K562 (cell line): ENCODE measurements at regions not wholly inside any gene's neighbourhood (a gene's known extent, or its start where the extent isn't known, plus 50 kb on each side); places are given as distances from the start of the nearest gene placed in this dataset.

Experiments used
- ATAC-seq: fragments of 200-7000 bp; cut with Tn5 transposase; 3 replicates; pipeline ENCODE4 v1.9.1; 2020; ENCODE audit warnings: moderate library complexity
- BruUV-seq: library from RNA; stranded (reverse); fragments of 400-500 nt; replicated peaks from 2 replicates; lab custom pipeline; 2021; lab: Mats Ljungman, UMichigan
- CTCF ChIA-PET: fragments of 300-600 bp; formaldehyde crosslinking; extraction: SDS; loops from one replicate; lab custom pipeline; 2021; ENCODE audit warnings: low intra/inter-chr PET ratio; lab: Yijun Ruan, JAX
- POLR2A ChIA-PET: fragments of 300-600, 350-650 bp; sonication (Branson Sonifier 250); formaldehyde crosslinking; extraction: SDS; loops from one replicate; lab custom pipeline; 2021; ENCODE audit warnings: antibody characterized with exemption, inconsistent platforms; lab: Yijun Ruan, JAX
- DNase-seq, 4 experiments: peaks; one replicate each; pipeline versions ENCODE4 v3.0.0 to v3.0.0-alpha.2; 2011 to 2018; ENCODE audit warnings: low spot score in 3 of 4, mixed read lengths in 3 of 4; ENCODE audit errors: extremely low read depth in 1 of 4
- FAIRE-seq: peaks from 2 replicates; lab custom pipeline; 2011; peaks lifted over from hg19 to GRCh38; lab: Jason Lieb, UNC
- H2AFZ ChIP-seq: 2 replicates; pipeline ENCODE4 v1.6.0; 2011; ENCODE audit warnings: low read depth, low read length, control low read depth, inconsistent platforms
- H3K27ac ChIP-seq: fragments of 200-600 bp; 3 replicates; pipeline ENCODE4 v1.8.0; 2011; ENCODE audit warnings: low read depth, mild to moderate bottlenecking, control low read depth, inconsistent platforms, low read length, moderate library complexity, mixed read lengths; ENCODE audit errors: extremely low read depth
- H3K27me3 ChIP-seq, 2 experiments: fragments of 300-600 bp in 1 of 2; 2 replicates in 1 of 2; 3 replicates in 1 of 2; pipeline versions ENCODE4 v1.6.0 to v1.8.0; 2011; ENCODE audit warnings: inconsistent platforms in 2 of 2, low read length in 2 of 2, mild to moderate bottlenecking in 1 of 2, mixed read lengths in 1 of 2, moderate library complexity in 1 of 2; ENCODE audit not compliant: control insufficient read depth in 2 of 2, insufficient read depth in 2 of 2
- H3K36me3 ChIP-seq: fragments of 300-600 bp; 3 replicates; pipeline ENCODE4 v1.8.0; 2011; ENCODE audit warnings: mild to moderate bottlenecking, low read length, inconsistent platforms; ENCODE audit not compliant: control insufficient read depth, insufficient read depth
- H3K4me1 ChIP-seq, 2 experiments: fragments of 200-600 bp in 1 of 2; replicated peaks in 1 of 2; 2 replicates in 1 of 2; 3 replicates in 1 of 2; pipeline versions ENCODE4 v1.5.1 to v1.8.0; 2011; ENCODE audit warnings: inconsistent platforms in 2 of 2, low read length in 2 of 2, mild to moderate bottlenecking in 1 of 2, mixed read lengths in 1 of 2, moderate library complexity in 1 of 2; ENCODE audit not compliant: control insufficient read depth in 2 of 2, insufficient read depth in 2 of 2
- H3K4me2 ChIP-seq: 2 replicates; pipeline ENCODE4 v1.6.1; 2011; ENCODE audit warnings: low read length, control low read depth, inconsistent platforms, mixed read lengths; ENCODE audit not compliant: insufficient read depth
- H3K4me3 ChIP-seq: fragments of 200-600 bp; sonication (generic), shearing (Covaris generic); 2 replicates; pipeline ENCODE4 v1.5.1; 2016; ENCODE audit warnings: control low read depth, inconsistent platforms
- H3K79me2 ChIP-seq: fragments of 200-600 bp; 3 replicates; pipeline ENCODE4 v1.8.0; 2011; ENCODE audit warnings: low read length, inconsistent platforms; ENCODE audit not compliant: control insufficient read depth, insufficient read depth
- H3K9ac ChIP-seq, 2 experiments: 2 replicates each; pipeline versions ENCODE4 v1.6.0 to v1.6.1; 2011; ENCODE audit warnings: low read depth in 2 of 2, low read length in 2 of 2, control low read depth in 1 of 2, inconsistent platforms in 1 of 2, mild to moderate bottlenecking in 1 of 2, mixed read lengths in 1 of 2; ENCODE audit not compliant: insufficient read depth in 1 of 2
- H3K9me1 ChIP-seq: one replicate; pipeline ENCODE4 v1.6.0; 2011; ENCODE audit warnings: inconsistent platforms, mild to moderate bottlenecking, low read length, moderate library complexity; ENCODE audit not compliant: control insufficient read depth, insufficient read depth
- H3K9me3 ChIP-seq: replicated peaks from 2 replicates; pipeline ENCODE4 v1.5.1; 2011; ENCODE audit warnings: low read depth, low read length, inconsistent platforms; ENCODE audit not compliant: control insufficient read depth, insufficient read depth
- H4K20me1 ChIP-seq: replicated peaks from 2 replicates; pipeline ENCODE4 v1.6.1; 2011; ENCODE audit warnings: low read length, inconsistent platforms, mixed read lengths; ENCODE audit not compliant: control insufficient read depth, insufficient read depth
- BCOR ChIP-seq: fragments of 450-650 bp; IDR thresholded peaks from 2 replicates; pipeline ENCODE4 v1.6.1; 2016
- COPS2 ChIP-seq: fragments of 450-650 bp; conservative IDR thresholded peaks from 2 replicates; pipeline ENCODE4 v1.6.1; 2016; ENCODE audit warnings: mild to moderate bottlenecking, moderate library complexity
- DDX20 ChIP-seq: fragments of 450-650 bp; IDR thresholded peaks from 2 replicates; pipeline ENCODE4 v1.6.1; 2016; ENCODE audit warnings: missing genetic modification characterization, low read depth, mild to moderate bottlenecking, missing compliant biosample characterization, moderate library complexity
- GABPB1 ChIP-seq: sonication (generic); formaldehyde crosslinking; IDR thresholded peaks from 2 replicates; pipeline ENCODE4 v1.8.0; 2022; ENCODE audit warnings: mild to moderate bottlenecking, missing genetic modification reagents
- KDM2B ChIP-seq: fragments of 250-450 bp; sonication (Bioruptor Pico); IDR thresholded peaks from 2 replicates; pipeline ENCODE4 v1.8.0; 2021; ENCODE audit warnings: mild to moderate bottlenecking, moderate library complexity
- MAFF ChIP-seq: IDR thresholded peaks from 2 replicates; pipeline ENCODE4 v1.6.1; 2012; ENCODE audit warnings: low read length, improper control_type of control experiment
- MTA3 ChIP-seq: fragments of 450-650 bp; formaldehyde crosslinking; IDR thresholded peaks from 2 replicates; pipeline ENCODE4 v1.6.1; 2017; ENCODE audit warnings: mild to moderate bottlenecking, borderline replicate concordance
- NFYB ChIP-seq: IDR thresholded peaks from 2 replicates; pipeline ENCODE4 v1.6.1; 2011; ENCODE audit warnings: mild to moderate bottlenecking, moderate library complexity; ENCODE audit not compliant: insufficient read length; ENCODE audit errors: extremely low read depth
- ZBTB17 ChIP-seq: fragments of 450-650 bp; formaldehyde crosslinking; IDR thresholded peaks from 2 replicates; pipeline ENCODE4 v1.4.0; 2020; ENCODE audit warnings: mild to moderate bottlenecking
- ZKSCAN8 ChIP-seq: fragments of 200-800 bp; sonication (Bioruptor generic); IDR thresholded peaks from 2 replicates; pipeline ENCODE4 v1.6.1; 2016; ENCODE audit warnings: missing genetic modification characterization, missing compliant biosample characterization
- ZNF263 ChIP-seq: sonication (generic); formaldehyde crosslinking; IDR thresholded peaks from 2 replicates; pipeline ENCODE4 v1.8.0; 2022; ENCODE audit warnings: mild to moderate bottlenecking, missing genetic modification reagents, borderline replicate concordance
- ZNF3 ChIP-seq: fragments of 250-450 bp; sonication (Bioruptor Pico); IDR thresholded peaks from 2 replicates; pipeline ENCODE4 v1.5.0; 2021; ENCODE audit warnings: mild to moderate bottlenecking, moderate library complexity
- ZNF507 ChIP-seq: conservative IDR thresholded peaks from 2 replicates; pipeline ENCODE4 v1.6.1; 2017; ENCODE audit warnings: missing genetic modification characterization, missing compliant biosample characterization
- ZNF668 ChIP-seq: fragments of 250-450 bp; sonication (Bioruptor Pico); IDR thresholded peaks from 2 replicates; pipeline ENCODE4 v1.8.0; 2022; ENCODE audit warnings: mild to moderate bottlenecking, inconsistent platforms
- WGBS: fragments of 100-300 bp; shearing (Covaris generic); methylation state at CpG from one replicate; pipeline ENCODE4 v1.1.6; 2016; ENCODE audit warnings: low coverage, mixed read lengths; ENCODE audit not compliant: insufficient coverage; ENCODE audit errors: missing lambda C conversion rate; 5-methylcytosine and 5-hydroxymethylcytosine counted together
- in situ Hi-C: fragments of 300-500 bp; cut with MboI; formaldehyde crosslinking; loops from 4 replicates; pipeline ENCODE4 v1.15.0; 2018; ENCODE audit warnings: inconsistent platforms, mixed read lengths
- intact Hi-C: fragments of 100-400 bp; cut with micrococcal nuclease; formaldehyde crosslinking; loops from 2 replicates; pipeline ENCODE4 v1.14.2; 2022
- TF ChIP-seq, protein P1 (sequence below): fragments of 450-650 bp; IDR thresholded peaks from 2 replicates; pipeline ENCODE4 v1.6.1; 2016

DNA sequence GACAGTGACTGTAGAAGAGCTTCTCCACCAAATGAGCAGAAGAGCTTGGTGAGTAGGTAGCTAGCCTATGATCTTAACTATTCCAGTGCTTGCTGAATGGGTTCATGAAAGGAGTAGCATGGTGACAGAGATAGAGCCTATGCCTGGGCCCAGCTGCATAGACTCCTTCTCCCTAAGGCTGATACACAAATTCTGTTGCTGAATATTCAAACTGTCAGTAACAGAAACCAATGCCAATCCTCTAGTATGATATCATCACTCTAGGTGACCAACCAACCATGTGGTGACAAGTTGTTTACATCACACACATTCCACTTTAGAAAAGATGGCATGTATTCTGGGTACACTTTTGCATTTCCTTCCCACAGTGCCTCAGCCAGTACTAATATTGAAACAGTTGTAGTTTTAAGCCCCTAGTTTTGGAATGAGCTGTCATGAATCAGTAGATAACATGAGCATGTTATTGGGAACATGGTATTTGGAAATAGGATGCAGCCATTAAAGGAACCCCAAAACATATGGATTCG, 103.4 kb upstream of the GRXCR1 start (continued):
- TF ChIP-seq KDM2B (CRISPR knock-in tag) (no peak), COPS2 (no peak), MAFF (no peak), ZNF507 (tag) (no peak), ZNF263 (no peak), ZKSCAN8 (CRISPR knock-in tag) (no peak)
- TF ChIP-seq, protein P1, sequence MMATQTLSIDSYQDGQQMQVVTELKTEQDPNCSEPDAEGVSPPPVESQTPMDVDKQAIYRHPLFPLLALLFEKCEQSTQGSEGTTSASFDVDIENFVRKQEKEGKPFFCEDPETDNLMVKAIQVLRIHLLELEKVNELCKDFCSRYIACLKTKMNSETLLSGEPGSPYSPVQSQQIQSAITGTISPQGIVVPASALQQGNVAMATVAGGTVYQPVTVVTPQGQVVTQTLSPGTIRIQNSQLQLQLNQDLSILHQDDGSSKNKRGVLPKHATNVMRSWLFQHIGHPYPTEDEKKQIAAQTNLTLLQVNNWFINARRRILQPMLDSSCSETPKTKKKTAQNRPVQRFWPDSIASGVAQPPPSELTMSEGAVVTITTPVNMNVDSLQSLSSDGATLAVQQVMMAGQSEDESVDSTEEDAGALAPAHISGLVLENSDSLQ, result no peak
- TF ChIP-seq, all 486 proteins: peak for 0

DNA sequence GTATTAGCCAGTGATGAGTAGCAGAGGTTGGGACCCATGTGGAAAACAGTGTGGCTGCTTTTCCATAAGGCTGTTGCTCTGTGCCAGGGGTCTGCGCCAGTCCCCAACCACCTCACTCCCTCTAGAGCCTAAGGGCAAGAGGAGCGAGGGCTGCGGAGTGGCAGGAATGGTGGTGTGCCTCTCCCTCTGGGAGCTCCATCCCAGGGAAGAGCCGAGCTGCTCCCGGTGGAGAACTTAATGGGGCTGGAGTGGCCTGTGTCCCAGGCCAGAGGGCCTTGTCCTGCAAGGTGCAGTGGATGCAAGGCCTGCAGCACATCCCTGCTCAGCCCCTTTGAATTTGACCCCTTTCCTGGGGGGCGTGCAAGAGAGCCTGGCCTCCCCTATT, 105.4 kb upstream of the GRXCR1 start:
- H3K36me3 ChIP-seq, result no peaks in the 10 kb centered on the region
- no peaks in the 10 kb centered on the region for H3K27me3 ChIP-seq
- no peaks in the 10 kb centered on the region for H3K4me1 ChIP-seq
- intact Hi-C loops (no loop called here), in situ Hi-C loops (no loop called here)
- H3K4me3 ChIP-seq, result no peak overlapping the region
- no peaks in the 10 kb centered on the region for H4K20me1 ChIP-seq
- H3K9me3 ChIP-seq, result no peaks in the 10 kb centered on the region
- no peak for FAIRE-seq
- no peak overlapping the region for H3K27ac ChIP-seq
- ATAC-seq, result no peak
- WGBS, result 0% methylated on average over 6 of the region's 6 CpGs
- H3K9me1 ChIP-seq, result no peaks in the 10 kb centered on the region
- no peak for TF ChIP-seq NFYB
- TF ChIP-seq MTA3, result no peak
- TF ChIP-seq ZNF3, result no peak
- no peak for TF ChIP-seq ZNF668 (CRISPR knock-in tag)
- TF ChIP-seq DDX20 (tag), result no peak
- no peak for TF ChIP-seq BCOR
- no peak for TF ChIP-seq ZBTB17 (CRISPR knock-in tag)
- no peak for TF ChIP-seq GABPB1 (CRISPR knock-in tag)
- H3K9ac ChIP-seq, result no peak overlapping the region
- ChIA-PET CTCF (no interaction called here), POLR2A (no interaction called here)
- no peak overlapping the region for H2AFZ ChIP-seq
- BruUV-seq, result no TSS peak
- DNase-seq, result no peak
- no peak overlapping the region for H3K4me2 ChIP-seq
- H3K79me2 ChIP-seq, result no peaks in the 10 kb centered on the region
